NCI-H1105 (cell line): ENCODE measurements at regions not wholly inside any gene's neighbourhood (a gene's known extent, or its start where the extent isn't known, plus 50 kb on each side); places are given as distances from the start of the nearest gene placed in this dataset.

Source experiments
- DNase-seq: peaks from one replicate; lab custom pipeline; 2025; lab: John Stamatoyannopoulos, UW

DNA sequence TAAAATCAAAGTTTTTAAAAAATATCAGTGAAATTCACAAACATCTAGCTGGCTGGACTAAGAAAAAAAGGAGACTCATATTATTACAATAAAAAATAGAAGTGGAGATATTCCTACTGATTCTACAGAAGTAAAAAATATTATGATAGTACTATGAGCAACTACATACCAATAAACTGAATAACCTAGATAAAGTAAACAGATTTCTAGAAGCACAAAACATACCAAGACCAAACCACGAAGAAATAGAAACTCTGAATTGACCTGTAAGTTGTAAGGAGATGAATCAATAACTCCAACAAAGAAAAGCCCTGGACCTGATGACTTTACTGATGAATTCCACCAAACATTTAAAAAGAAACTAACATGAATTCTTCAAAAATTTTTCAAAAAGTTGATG is 867.3 kb downstream of the PCDH18 start:
- no peak for DNase-seq

DNA sequence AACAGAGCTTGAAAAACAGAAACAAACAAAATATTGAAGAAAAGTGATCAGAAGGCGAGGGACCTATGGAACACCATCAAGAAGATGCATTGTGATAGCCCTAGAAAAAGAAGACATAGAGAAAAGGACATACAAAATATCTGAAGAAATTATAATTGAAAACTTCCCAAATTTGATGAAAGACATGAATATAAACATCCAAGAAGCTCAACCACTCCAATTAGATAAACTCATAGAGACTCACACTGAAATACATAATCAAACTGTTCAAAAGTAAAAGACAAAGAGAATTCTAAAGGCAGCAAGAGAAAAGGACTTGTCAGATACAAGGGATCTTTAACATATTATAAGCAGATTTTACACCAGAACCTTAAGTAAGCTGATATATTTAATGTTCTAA is 869.8 kb downstream of the PCDH18 start:
- no peak for DNase-seq

DNA sequence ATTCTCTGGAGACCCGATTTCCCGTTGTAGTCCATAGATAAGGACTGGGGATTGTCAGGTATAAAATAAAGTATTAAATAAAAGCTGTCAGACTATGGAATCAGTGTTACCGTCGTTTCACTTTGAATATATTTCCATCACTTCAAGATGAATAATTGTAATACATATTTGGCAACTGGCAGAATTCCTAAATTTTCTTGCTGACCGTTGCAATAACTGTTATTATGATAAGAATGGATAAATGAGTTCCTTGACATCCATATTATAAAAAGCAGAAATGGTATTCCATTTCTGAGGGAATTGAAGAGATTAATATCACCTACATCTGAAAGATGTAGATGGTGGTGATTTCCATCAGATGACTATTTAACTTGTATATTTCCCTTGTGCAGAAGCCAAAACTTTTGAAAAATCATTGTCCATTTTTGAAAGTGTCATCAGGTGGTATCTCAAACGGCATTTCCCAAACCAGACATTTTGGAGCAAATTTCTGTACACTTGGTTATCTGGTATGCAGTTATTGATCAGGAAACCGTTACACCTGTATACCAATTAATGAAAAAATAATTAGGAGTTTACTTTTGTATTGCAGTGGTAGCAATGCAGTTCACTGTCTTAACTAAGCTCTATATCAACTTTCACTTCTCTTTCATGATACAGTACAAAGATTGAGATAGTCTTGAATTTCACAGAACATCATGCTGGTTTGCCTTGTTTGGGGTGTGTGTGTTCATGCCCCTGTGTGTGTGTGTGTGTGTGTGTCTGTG is 878.5 kb downstream of the PCDH18 start:
- no peak for DNase-seq

DNA sequence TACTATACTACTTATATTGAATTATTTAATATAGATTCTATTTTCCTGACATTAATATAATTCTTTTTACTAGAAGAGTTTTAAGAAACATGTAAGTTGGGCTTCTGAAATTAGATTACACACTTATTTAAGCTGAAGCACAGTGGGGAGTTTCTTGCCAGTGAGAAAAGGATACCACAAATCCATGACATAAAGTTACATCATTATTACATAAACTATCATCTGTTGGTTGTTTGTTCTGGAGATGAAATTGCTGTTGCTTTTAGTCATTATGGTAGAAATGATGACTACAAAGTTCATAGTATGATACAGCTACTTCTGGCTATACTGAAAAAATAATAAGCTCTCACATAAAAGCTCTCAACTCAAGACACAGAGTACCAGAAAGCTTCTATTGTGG is 880.4 kb downstream of the PCDH18 start:
- DNase-seq: no peak

DNA sequence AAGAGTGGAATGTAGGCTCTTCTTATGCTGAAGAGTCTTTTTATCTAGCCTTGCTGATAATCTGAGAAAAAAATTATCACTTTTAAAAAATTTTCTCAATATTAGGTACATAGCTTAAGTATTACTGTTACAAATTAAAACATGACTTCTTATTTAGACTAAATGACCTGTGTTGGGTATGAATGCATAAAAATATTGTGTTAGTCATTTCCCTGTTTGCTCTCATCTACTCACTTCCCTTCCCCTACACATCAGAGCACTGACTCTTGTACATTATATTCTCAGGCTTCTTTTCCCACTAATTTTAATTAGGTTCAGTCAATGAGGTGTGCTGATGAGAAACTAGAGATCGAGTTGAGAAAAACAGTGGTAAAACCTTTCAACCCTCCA is 881.0 kb downstream of the PCDH18 start:
- DNase-seq: no peak

DNA sequence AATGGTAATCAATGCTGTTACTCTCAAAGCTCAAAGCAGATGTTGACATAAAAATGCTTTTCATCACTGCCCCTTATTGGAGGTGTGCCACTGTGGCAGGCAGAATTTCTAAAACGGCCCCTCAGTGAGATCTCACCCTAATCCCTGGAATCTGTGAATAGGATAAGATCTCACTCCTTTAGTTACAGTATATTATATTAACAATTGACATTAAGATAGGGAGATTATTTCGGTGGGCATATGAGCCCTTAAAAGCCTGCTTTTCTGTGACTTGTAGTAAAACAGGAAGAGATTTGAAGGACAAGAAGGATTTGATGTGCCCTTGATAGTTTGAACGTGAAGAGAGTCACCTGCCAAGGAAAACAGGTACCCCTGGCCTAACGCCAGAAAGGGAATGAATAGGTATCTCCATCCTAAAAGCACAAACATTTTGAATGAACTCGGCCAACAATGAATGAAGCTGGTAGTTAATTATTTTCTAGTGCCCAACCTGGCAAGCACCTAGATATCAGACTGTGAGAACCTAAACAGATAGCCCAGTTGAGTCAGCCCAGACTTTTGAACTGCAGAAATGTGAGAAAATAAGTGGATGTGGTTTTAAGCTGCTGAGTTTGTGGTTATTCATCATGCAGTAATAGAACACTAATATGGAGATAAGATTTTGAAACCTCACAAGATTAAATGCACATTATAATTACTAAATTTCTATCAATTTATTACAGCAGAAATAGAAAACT is 881.6 kb downstream of the PCDH18 start:
- peak; percentile 89 for DNase-seq

DNA sequence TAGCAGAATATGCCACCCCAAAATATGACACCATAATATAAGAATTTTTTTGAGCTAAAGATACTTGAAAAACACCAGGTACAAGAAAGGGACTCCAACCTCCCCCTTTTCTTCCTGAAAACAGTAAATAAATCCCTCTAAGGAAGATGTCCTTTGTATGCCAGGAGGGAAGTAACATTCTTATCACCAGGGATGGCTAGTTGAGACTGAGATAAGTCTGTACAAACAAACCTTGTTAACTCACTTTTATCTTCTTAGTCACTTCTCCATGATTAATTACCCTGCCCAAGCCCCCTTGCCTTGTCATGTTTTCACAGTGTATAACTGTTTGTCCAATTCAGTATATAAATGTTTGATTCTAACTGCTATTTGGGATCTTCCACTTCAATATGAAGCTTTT is 888.0 kb downstream of the PCDH18 start:
- no peak for DNase-seq

DNA sequence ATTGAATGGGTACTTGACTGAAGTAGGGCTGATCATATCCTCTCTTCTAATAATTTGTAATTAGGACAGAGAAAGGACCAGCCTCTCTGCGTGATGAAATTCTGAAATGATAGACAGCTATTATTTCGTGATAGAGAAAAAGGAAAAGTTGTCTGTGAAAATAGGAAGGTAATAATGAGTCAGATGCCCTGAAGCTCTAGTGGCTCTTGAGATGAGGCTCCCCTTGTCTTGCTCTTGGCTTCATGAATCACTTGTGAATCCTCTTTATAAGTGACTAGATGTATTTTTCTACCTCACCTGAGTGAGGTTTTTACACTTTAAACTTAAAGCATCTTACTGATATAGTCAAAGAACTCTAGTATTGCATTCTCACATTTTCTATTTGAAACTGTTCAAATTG is 888.9 kb downstream of the PCDH18 start:
- peak; percentile 37 for DNase-seq

DNA sequence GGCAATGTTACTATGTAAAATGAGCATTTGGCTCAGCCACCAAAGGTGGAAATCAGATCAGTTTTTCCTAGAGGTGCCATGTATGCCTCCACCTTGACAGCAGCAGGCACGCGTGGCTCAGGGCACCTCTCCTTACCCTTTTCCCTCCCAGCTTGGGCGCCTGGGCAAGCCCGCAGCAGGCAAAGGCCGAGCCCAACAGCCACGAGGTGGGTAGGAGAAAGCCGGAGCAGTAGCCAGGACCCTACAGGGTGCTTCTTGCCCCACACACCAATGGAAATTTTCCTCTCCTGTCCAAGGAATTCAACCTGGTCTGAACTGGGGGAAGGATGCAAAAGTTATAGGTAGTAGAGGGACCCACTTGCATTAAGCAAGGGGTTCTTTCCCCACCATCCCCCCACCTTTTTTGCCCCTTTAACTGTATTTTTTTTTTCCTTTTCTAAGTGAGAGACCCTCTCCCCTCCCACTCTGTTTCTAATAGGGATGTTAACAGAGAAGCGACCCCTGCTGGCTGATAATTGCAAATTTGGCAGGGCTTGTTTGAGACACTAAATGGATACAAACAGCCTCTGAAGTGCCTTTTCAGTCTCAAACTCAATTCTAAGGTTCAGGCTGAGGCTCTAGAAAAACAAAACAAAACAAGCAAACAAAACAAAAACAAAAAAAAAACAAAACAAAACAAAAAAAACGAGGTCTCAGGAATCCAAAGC is 895.1 kb downstream of the PCDH18 start:
- no peak for DNase-seq

DNA sequence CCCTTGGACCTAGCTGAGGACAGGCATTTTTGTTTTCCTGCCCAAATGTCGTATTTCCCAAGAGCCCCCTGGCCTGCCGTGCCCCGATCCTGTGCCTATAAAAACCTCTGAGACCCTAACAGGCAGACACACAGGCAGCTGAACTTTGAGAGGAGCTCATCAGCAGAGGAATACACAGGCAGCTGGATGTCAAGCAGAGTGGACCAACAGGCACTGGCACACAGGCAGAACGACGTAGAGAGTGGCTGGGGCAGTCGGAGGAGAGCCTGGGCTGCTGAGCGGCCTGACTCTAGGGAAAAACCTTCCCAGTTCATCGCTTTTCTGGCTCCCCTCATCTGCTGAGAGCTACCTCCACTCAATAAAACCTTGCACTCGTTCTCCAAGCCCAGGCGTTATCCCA is 896.1 kb downstream of the PCDH18 start:
- no peak for DNase-seq

DNA sequence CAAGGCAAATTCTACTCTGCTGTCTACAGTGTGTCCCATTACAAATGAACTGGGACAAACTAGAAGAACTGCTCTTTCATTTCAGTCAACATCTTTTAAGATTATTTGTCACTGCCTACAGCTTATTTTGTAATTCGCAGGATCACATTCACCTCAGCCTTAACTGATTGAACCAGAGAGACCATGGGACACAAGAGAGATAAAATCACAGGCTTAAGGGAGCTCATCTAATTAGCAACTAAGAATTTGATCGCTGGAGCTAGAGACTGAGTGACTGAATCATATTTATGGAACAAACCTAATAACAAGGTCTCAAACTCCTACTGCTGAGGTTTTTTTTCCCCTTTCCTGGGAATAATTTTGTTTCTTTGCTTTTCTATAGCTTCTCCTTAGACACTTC is 898.2 kb downstream of the PCDH18 start:
- DNase-seq: no peak

DNA sequence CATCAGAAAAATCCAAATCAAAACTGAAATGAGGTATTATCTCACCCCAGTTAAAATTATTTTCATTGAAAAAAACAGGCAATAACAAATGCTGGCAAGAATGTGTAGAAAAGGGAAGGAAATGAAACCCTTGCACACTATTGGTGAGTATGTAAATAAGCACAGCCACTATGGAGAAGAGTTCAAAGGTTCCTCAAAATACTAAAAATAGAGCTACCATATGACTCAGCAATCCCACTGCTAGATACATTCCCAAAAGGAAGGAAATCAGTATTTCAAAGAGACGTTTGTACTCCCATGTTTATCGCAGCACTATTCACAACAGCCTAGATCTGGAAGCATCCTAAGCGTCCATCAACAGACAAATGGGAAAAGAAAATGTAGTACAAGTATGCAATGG is 932.4 kb downstream of the PCDH18 start:
- DNase-seq: no peak

DNA sequence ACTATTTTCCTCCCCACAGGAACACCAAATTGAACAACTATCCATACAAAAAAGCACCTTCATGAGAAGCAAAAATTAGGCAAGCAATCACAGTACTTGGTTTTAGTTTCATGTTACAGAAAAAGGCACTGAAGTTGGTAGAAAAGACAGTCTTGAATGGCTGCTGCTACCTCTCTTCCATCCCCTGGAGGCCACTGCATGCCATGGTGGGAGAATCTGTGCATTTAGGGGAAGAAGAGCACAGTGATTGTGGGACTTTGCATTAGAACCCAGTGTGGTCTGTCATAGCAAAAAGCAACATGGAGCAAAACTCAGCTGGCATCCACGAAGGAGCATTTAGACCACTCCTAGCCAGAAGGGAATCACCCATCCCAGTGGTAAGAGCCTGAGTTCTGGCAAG is 941.9 kb downstream of the PCDH18 start:
- no peak for DNase-seq

DNA sequence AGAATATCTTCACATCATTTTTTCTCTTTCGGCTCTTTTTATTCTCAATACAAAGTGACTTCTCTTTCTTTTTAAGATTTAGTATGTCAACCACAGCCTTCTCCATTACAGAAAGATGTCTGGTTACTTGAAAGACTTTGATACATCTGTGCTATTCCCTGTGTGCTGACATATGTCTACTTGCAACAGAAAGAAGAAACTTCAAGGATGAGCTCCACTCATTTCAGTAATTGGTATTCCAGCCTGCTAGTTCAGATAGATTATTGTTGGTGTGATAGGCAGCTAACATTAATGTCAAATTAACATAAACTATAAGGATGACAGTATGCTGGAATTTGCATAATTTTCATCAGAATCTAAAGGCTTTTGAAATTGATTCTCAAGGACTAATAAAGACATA is 948.7 kb downstream of the PCDH18 start:
- DNase-seq: no peak

DNA sequence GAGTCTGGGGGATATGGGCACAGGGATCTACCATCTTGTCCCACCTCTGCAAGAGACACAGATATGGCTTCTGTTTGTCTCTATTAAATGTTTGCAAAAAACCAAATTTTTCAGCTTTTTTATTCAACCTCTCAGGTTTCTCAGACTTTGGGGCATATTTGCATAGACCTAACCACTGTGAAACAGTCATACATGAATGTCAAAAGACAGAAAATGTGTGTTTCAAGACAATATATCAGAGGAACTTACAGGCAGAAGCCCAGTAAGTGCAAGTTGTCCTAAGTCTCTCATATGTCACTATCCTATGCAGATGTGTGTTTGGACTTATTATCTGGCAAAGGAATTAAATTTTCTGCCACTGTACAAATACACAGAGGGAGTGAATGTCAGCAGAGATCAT is 951.2 kb downstream of the PCDH18 start:
- no peak for DNase-seq

DNA sequence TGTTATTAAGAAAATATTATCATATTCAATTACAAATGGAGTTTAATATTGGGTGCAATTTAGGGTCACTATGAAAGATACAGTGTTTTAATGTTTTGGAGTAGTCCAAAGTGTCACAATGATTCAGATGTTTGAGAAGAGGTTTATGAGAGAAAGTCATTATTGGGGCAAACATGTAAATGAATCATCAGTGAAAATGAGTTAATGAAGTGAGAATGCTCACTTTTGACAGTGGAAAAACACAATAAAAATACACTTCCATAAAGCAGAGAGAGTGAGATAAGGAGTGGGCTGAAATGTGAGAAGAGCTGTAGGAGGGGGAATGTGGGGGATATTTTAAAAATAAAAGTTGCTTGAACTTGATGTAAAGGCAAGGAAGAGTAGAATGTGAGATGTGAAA is 957.1 kb downstream of the PCDH18 start:
- DNase-seq: no peak

DNA sequence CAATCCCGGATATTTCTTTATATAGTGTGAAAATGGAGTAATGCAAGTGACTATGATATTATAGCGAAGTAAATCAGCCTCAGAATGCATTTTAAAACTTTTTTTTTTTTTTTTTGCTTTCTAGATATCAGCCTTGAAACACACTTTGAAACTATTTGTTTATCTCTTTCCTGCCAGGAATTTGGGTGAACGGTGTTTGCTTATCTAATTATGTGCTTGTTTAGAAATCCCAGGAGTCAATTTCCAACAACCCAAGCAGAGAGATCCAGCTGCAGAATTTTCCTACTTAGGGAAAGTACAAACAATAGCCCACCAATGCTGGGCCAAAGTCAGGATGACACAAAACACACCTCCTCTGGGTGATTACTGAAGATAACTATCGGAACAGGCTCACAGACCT is 958.8 kb downstream of the PCDH18 start:
- no peak for DNase-seq

DNA sequence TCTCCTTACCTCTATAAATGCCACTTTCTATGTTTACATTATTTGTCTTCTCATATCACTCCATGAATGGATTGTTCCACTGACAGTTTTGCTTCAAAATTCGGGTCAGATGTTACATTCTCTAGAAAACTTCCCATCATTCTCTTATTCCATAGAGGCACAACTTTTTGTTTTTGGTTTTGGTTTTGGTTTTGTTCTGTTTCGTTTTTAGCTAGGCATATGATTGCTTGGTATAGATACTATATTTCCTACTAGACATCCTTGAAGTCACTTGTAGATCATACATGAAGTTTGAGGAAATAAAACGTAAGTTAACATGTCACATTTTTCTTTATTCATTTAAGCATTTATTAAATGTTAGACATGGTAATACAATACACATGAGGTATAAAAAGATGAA is 961.0 kb downstream of the PCDH18 start:
- no peak for DNase-seq

DNA sequence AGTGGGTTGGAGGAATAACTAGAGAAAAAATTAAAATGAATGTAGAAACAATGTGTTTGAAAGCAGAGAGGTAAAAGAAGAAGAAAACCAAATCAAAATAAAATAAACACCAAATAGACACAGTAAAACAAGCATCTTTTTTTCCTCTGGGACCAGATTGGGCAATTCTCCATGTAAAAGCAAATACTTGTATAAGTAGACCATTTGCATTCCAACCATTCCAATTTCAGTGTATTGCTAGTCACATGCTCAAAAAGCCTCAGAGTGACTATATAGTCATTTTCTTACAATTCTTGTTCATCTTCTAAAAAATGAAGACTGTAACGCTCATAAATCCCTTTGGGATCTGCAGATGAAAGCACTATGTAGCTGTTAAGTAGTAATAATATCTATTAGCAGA is 969.5 kb downstream of the PCDH18 start:
- no peak for DNase-seq

DNA sequence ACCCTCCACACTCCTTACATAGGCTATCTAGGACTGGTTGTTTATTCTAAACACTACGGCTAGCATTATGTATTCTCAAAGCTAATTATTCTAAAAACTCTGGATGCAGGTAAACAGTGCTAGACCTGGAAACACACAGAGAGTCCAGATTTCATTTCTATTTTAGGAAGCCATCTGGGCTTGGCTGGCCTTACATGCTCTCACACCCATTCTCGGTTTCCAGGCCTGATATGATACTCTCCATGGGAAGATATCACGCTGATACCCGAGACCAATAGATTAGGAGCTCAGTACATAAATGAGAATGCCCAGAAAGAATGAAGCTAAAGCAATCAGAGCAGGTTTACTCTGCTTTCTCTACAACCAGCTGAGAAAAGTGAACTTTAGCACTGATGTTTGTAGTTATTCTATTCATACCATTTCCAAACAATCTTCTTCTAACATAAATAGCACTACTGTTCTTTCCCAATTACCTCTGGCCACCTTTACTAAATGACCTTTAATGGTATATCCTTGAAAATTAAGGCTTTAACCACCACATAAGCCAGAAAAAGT is 973.3 kb downstream of the PCDH18 start:
- DNase-seq: no peak

DNA sequence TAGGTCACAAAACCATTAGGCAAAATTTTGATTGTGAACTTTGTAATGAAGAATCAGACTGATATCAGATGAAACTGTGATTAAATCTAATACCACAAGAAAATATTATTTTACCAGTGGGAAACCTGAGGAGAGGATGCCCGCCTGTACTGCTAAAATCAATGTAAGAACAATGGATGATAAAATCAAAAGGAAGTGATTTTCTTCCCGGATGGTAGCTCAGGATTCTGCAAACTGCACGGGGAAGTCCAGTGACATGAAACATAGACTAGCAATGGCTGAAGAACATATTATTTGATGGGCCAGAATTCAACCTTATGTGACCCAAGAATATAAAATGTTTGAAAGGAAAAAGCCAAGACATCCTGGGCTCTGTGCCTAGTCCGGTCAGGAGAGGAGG is 974.9 kb downstream of the PCDH18 start:
- no peak for DNase-seq

DNA sequence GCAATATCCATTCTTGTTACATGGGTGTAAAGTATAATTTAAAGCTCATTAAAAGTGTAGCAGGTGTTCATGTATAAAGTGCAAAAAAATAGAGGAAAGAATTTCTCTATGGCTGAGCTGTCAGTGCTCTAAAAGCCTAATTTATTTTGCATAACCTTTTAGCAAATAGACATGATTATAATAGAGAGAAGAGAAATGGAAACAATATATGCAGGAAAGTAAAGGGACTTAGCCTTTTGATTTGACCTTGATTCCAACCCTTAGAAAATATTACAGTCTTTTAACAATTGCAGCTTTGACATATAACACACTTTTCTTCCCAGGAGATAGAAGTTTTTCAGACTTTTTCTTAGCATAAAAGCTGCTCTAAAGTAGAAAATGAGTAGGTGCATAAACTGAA is 978.3 kb downstream of the PCDH18 start:
- DNase-seq: no peak

DNA sequence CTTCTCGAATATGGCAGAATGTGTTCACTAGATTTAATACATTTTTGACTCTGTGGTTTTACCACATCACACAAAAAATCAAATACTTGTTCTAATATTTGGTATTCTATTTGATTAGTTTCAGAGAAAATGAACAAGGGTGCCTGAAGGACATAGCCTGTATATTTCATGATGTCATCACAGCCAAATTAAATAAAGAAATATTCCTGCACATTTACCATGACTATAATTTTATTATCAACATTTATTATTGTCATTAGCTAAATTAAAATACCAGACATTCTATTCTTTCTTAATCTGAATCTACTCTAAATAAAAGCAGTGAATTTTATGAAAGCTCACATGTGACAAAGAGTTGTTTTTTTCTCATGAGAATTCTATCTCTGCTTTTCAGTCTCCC is 980.5 kb downstream of the PCDH18 start:
- DNase-seq: no peak
